Fibroblast of villous mesenchyme (primary cell): ENCODE measurements at regions not wholly inside any gene's neighbourhood (a gene's known extent, or its start where the extent isn't known, plus 50 kb on each side); places are given as distances from the start of the nearest gene placed in this dataset.

Experiments
- DNase-seq: peaks from one replicate; pipeline ENCODE4 v3.0.0-alpha.2; 2010; ENCODE audit warnings: low read depth
- H3K4me3 ChIP-seq: 2 replicates; pipeline ENCODE4 v1.5.1; 2011; ENCODE audit warnings: low read depth, mild to moderate bottlenecking, low read length
- TF ChIP-seq, protein P1 (sequence below): IDR thresholded peaks from 2 replicates; pipeline ENCODE4 v1.5.1; 2012; ENCODE audit warnings: low read depth, mild to moderate bottlenecking, low read length; ENCODE audit not compliant: insufficient read depth

DNA sequence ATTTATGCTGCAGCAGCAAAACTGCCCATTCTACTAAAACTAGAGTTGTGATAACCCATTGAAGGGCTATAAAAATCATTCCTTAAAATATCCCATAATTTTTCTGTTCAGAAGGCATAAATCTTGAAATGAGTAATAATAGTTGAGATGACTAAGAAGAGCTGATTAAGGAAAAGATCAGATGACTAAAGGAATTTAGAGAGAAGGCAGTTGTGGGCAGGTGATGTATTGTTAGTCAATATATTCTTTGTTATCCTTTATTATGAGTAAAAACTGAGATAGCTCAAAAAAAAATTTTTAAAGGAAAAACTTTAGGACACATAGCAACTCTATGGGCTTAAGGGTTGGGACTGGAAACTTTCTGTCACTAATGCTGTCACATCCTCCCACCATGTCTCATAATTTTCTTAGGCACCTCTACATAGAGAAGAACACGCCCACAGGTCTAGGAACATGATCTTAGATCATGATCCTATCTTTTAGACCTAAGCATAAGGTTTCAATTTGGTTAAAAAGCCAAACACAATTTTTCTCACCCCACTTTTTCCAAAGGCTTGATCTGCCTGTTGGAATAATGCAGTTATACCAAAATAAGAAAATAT, 597.5 kb upstream of the MEF2C start:
- no peak overlapping the region for H3K4me3 ChIP-seq
- no peak for DNase-seq
- TF ChIP-seq, protein P1, sequence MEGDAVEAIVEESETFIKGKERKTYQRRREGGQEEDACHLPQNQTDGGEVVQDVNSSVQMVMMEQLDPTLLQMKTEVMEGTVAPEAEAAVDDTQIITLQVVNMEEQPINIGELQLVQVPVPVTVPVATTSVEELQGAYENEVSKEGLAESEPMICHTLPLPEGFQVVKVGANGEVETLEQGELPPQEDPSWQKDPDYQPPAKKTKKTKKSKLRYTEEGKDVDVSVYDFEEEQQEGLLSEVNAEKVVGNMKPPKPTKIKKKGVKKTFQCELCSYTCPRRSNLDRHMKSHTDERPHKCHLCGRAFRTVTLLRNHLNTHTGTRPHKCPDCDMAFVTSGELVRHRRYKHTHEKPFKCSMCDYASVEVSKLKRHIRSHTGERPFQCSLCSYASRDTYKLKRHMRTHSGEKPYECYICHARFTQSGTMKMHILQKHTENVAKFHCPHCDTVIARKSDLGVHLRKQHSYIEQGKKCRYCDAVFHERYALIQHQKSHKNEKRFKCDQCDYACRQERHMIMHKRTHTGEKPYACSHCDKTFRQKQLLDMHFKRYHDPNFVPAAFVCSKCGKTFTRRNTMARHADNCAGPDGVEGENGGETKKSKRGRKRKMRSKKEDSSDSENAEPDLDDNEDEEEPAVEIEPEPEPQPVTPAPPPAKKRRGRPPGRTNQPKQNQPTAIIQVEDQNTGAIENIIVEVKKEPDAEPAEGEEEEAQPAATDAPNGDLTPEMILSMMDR = no peak

DNA sequence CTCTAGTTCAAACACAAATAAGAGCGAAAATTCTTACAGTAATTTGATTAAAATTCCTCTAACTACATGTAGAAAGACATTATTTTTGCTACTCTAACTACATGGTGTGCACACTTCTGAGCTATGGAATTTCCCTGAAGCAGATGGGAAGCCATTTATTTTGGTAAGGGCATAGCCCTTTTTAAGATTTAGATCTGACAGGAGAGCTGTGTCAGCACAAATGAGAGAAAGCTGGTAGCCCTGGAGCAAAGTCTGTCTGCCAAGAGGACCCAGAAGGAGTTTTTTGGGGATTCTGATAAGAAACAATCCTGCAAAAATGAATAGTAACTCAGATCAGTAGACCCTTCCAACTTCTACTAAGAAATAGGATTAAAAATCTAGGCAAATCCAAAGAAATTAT, 595.9 kb upstream of the MEF2C start:
- no peak overlapping the region for H3K4me3 ChIP-seq
- no peak for DNase-seq
- TF ChIP-seq, protein P1 = no peak

DNA sequence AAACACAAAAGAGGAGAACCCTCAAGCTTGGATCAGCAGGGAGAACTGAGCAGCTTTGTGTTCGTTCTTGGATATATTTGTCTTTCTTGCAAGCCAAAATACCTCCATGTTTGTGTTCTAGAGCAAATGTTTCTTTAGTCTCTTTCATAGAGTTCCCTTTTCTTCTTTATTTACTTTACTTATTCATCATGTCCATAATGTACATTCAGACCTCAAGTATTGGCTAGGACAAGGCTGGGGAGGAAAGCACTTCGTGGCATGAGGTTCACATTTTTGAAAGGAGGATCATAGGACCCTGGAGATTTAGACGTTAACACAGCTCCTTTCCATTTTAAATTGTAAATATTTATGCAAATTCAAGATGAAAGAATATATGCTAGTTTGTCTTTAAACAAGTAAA, 590.2 kb upstream of the MEF2C start:
- TF ChIP-seq, protein P1 = no peak
- H3K4me3 ChIP-seq = no peak overlapping the region
- DNase-seq = no peak

DNA sequence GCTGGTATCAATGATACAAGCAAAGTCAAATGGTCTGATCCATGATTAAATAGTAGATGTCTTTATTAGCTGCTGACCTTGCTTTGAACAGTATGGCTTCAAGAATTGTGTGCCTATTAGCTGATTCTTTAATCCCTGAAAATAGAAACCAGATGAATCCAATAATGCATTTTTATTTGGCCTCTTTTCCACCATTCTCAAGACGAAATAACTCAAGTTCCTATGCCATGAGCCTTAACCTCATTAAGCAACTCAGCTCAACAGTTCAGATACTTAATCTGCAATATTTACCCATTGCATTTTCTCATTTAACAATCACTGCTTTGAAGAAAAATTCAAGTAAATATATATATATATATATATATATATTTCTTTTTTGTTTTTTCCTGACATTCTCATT, 588.6 kb upstream of the MEF2C start:
- TF ChIP-seq, protein P1 = no peak
- no peak overlapping the region for H3K4me3 ChIP-seq
- DNase-seq = peak; percentile 1

DNA sequence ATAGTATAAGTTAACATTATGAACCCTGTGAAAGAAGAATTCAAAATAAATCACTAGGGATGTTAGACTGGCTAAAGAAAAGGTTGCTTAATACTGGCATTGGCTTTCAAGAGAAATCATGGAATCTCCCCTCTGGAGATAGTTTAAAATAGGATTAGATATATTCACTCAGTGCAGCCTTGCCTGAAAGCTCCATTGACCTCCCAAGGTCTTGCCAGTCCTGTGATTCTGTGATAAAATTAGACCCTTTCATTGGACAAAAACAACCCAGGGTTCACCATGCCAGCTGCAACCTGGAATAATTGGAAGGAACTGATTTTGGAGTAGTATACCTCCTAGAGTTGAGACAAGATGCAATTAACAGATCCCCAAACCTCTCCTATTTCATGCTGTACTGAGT, 588.1 kb upstream of the MEF2C start:
- DNase-seq = no peak
- no peak overlapping the region for H3K4me3 ChIP-seq
- TF ChIP-seq, protein P1 = no peak

DNA sequence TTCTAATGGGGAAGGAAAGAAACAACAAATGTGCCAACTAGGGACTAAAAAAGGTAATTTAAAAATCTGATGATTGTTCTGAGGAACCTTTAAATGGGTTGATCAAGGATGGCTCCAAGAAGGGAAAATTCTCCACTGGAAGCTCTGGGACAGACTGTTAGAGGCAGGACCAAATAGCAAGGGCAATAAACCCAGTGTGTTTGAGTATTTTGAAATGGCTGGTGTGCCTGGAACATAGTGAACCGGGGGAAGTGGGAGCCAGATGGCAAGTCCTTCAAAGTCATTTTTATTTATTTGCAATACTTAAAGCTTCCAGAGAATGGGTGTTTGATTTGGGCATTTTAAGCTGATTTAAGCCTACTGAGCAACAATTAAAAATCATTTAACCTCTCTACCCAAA, 587.7 kb upstream of the MEF2C start:
- TF ChIP-seq, protein P1 = no peak
- H3K4me3 ChIP-seq = no peak overlapping the region
- DNase-seq = no peak

DNA sequence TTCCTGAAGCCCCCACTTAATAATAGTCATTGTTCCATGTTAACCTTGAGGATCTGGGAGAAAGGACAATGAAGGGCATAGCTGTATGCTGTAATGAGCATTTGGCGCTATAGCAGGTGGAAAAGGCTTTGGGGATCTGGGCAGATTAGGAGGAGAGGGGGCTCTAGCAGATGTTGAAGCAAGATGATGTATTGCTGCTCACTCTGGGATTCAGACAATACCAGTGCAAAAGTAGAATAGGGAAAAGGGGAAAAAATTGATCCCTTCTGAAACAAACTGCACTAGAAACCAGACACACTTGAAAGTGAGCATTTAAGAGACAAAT, 575.3 kb upstream of the MEF2C start:
- TF ChIP-seq, protein P1 = no peak
- no peak overlapping the region for H3K4me3 ChIP-seq

More for the DNA sequence above, 575.3 kb upstream of the MEF2C start:
- DNase-seq = no peak
